ENCODE measurements at regions not wholly inside any gene's neighbourhood (a gene's known extent, or its start where the extent isn't known, plus 50 kb on each side); places are given as distances from the start of the nearest gene placed in this dataset.

GRCh38 chr15:53320816-53321215 lies 438.6 kb downstream of the WDR72 start:
- intact Hi-C loops (cut with DNase I): no loop called here
- no peak for DNase-seq

- intact Hi-C loops (cut with DNase I): no loop called here
- DNase-seq: no peak
Measured at GRCh38 chr15:53312707-53313106, 446.8 kb downstream of the WDR72 start.

- no peak for DNase-seq
- intact Hi-C loops (cut with DNase I): no loop called here
Measured at GRCh38 chr15:53310709-53311108, 448.8 kb downstream of the WDR72 start.

- intact Hi-C loops (cut with DNase I): no loop called here
- no peak for DNase-seq
Measured at GRCh38 chr15:53307952-53308624, 451.4 kb downstream of the WDR72 start.

GRCh38 chr15:53305554-53305953 lies 453.9 kb downstream of the WDR72 start:
- DNase-seq: no peak
- intact Hi-C loops (cut with DNase I): no loop called here

- intact Hi-C loops (cut with DNase I): no loop called here
- DNase-seq: no peak
Measured at GRCh38 chr15:53305101-53305500, 454.4 kb downstream of the WDR72 start.

GRCh38 chr15:53297828-53298227 lies 461.6 kb downstream of the WDR72 start:
- no peak for DNase-seq
- intact Hi-C loops (cut with DNase I): no loop called here

GRCh38 chr15:53296603-53297002 lies 462.9 kb downstream of the WDR72 start:
- DNase-seq: no peak
- intact Hi-C loops (cut with DNase I): no loop called here

- intact Hi-C loops (cut with DNase I): no loop called here
- no peak for DNase-seq
Measured at GRCh38 chr15:53295574-53295973, 463.9 kb downstream of the WDR72 start.

GRCh38 chr15:53288542-53288941 lies 470.9 kb downstream of the WDR72 start:
- intact Hi-C loops (cut with DNase I): no loop called here
- no peak for DNase-seq

- DNase-seq: no peak
- intact Hi-C loops (cut with DNase I): no loop called here
Measured at GRCh38 chr15:53274630-53275029, 484.5 kb upstream of the ONECUT1 start.

- DNase-seq: no peak
- intact Hi-C loops (cut with DNase I): no loop called here
Measured at GRCh38 chr15:53272116-53272515, 482.0 kb upstream of the ONECUT1 start.

GRCh38 chr15:53266176-53266575 lies 476.0 kb upstream of the ONECUT1 start:
- no peak for DNase-seq
- intact Hi-C loops (cut with DNase I): no loop called here

GRCh38 chr15:53260647-53261046 lies 470.5 kb upstream of the ONECUT1 start:
- intact Hi-C loops (cut with DNase I): no loop called here
- no peak for DNase-seq

- no peak for DNase-seq
- intact Hi-C loops (cut with DNase I): no loop called here
Measured at GRCh38 chr15:53256457-53256856, 466.3 kb upstream of the ONECUT1 start.

- intact Hi-C loops (cut with DNase I): no loop called here
- DNase-seq: no peak
Measured at GRCh38 chr15:53256043-53256442, 465.9 kb upstream of the ONECUT1 start.

GRCh38 chr15:53251996-53252395 lies 461.9 kb upstream of the ONECUT1 start:
- DNase-seq: no peak
- intact Hi-C loops (cut with DNase I): no loop called here

GRCh38 chr15:53251523-53251922 lies 461.4 kb upstream of the ONECUT1 start:
- no peak for DNase-seq
- intact Hi-C loops (cut with DNase I): no loop called here

- no peak for DNase-seq
- intact Hi-C loops (cut with DNase I): no loop called here
Measured at GRCh38 chr15:53247041-53247708, 457.0 kb upstream of the ONECUT1 start.

- DNase-seq: no peak
- intact Hi-C loops (cut with DNase I): no loop called here
Measured at GRCh38 chr15:53246404-53246803, 456.3 kb upstream of the ONECUT1 start.

GRCh38 chr15:53233801-53234200 lies 443.7 kb upstream of the ONECUT1 start:
- no peak for DNase-seq
- intact Hi-C loops (cut with DNase I): no loop called here
